ENCODE measurements at regions not wholly inside any gene's neighbourhood (a gene's known extent, or its start where the extent isn't known, plus 50 kb on each side); places are given as distances from the start of the nearest gene placed in this dataset.

DNA sequence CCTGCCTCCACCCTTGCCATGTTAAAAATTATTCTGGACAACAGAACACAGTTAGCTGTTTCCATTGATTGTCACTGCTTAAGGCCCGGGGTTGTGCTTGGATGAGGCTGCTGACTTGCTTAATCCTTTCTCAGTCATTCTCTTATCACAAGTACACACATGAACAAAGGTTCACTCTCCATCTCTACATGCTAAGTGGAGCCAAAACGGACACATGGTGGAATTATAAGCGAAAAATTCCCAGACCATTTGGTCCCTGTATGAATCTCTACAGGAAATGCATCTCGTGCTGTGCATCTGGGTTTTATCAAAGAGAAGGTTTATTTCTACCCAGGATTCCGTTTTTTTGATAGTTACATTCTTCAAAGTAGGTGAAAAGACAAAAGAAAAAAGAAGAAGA lies 177.5 kb upstream of the ETAA1 start:
- TF ChIP-seq TCF12 (IDR thresholded peaks at IDR 0.05; ENCODE audit: low read depth), result no peak
- TF ChIP-seq RAD21 (IDR thresholded peaks at IDR 0.05; ENCODE audit: low read depth), result no peak
- TF ChIP-seq TEAD4 (IDR thresholded peaks at IDR 0.05), result no peak
- TF ChIP-seq TAF1 (IDR thresholded peaks at IDR 0.05; ENCODE audit: low read depth), result no peak
- no peak for TF ChIP-seq NFIC (IDR thresholded peaks at IDR 0.05)
- TF ChIP-seq USF1 (IDR thresholded peaks at IDR 0.05), result no peak
- no peak for TF ChIP-seq EGR1 (IDR thresholded peaks at IDR 0.05)
- no peak for TF ChIP-seq CREB1 (IDR thresholded peaks at IDR 0.05; ENCODE audit: low read depth)

- TF ChIP-seq CEBPB (IDR thresholded peaks at IDR 0.05), result no peak
- TF ChIP-seq, protein P1, sequence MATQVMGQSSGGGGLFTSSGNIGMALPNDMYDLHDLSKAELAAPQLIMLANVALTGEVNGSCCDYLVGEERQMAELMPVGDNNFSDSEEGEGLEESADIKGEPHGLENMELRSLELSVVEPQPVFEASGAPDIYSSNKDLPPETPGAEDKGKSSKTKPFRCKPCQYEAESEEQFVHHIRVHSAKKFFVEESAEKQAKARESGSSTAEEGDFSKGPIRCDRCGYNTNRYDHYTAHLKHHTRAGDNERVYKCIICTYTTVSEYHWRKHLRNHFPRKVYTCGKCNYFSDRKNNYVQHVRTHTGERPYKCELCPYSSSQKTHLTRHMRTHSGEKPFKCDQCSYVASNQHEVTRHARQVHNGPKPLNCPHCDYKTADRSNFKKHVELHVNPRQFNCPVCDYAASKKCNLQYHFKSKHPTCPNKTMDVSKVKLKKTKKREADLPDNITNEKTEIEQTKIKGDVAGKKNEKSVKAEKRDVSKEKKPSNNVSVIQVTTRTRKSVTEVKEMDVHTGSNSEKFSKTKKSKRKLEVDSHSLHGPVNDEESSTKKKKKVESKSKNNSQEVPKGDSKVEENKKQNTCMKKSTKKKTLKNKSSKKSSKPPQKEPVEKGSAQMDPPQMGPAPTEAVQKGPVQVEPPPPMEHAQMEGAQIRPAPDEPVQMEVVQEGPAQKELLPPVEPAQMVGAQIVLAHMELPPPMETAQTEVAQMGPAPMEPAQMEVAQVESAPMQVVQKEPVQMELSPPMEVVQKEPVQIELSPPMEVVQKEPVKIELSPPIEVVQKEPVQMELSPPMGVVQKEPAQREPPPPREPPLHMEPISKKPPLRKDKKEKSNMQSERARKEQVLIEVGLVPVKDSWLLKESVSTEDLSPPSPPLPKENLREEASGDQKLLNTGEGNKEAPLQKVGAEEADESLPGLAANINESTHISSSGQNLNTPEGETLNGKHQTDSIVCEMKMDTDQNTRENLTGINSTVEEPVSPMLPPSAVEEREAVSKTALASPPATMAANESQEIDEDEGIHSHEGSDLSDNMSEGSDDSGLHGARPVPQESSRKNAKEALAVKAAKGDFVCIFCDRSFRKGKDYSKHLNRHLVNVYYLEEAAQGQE (IDR thresholded peaks at IDR 0.05; ENCODE audit: low read depth), result no peak
- no peak for TF ChIP-seq EP300 (IDR thresholded peaks at IDR 0.05; ENCODE audit: borderline replicate concordance)
- no peak for TF ChIP-seq TAF1 (IDR thresholded peaks at IDR 0.05; ENCODE audit: low read depth)
- no peak for TF ChIP-seq MAX (IDR thresholded peaks at IDR 0.05)
- TF ChIP-seq USF1 (IDR thresholded peaks at IDR 0.05), result no peak
- TF ChIP-seq CREB1 (IDR thresholded peaks at IDR 0.05; ENCODE audit: low read depth), result no peak
- no peak for TF ChIP-seq FOXM1 (IDR thresholded peaks at IDR 0.05; ENCODE audit: borderline replicate concordance, low read depth)
- TF ChIP-seq YY1 (IDR thresholded peaks at IDR 0.05; ENCODE audit: low read depth), result no peak
- no peak for TF ChIP-seq TCF12 (IDR thresholded peaks at IDR 0.05; ENCODE audit: low read depth)
- no peak for TF ChIP-seq RAD21 (IDR thresholded peaks at IDR 0.05; ENCODE audit: low read depth)
- no peak for TF ChIP-seq NFIC (IDR thresholded peaks at IDR 0.05)
- TF ChIP-seq ZBTB7A (IDR thresholded peaks at IDR 0.05; ENCODE audit: low read depth), result no peak
- TF ChIP-seq EGR1 (IDR thresholded peaks at IDR 0.05), result no peak
- TF ChIP-seq TEAD4 (IDR thresholded peaks at IDR 0.05), result no peak
Measured at GRCh38 chr2:67221266-67221665, 175.9 kb upstream of the ETAA1 start.

GRCh38 chr2:67225287-67225973 lies 171.7 kb upstream of the ETAA1 start:
- TF ChIP-seq EGR1 (IDR thresholded peaks at IDR 0.05), result no peak
- no peak for TF ChIP-seq TEAD4 (IDR thresholded peaks at IDR 0.05)
- no peak for TF ChIP-seq NFIC (IDR thresholded peaks at IDR 0.05)
- no peak for TF ChIP-seq EP300 (IDR thresholded peaks at IDR 0.05; ENCODE audit: borderline replicate concordance)
- no peak for TF ChIP-seq USF1 (IDR thresholded peaks at IDR 0.05)
- no peak for TF ChIP-seq CEBPB (IDR thresholded peaks at IDR 0.05)
- TF ChIP-seq, protein P1 (IDR thresholded peaks at IDR 0.05; ENCODE audit: low read depth), result no peak
- TF ChIP-seq FOXM1 (IDR thresholded peaks at IDR 0.05; ENCODE audit: borderline replicate concordance, low read depth), result no peak
- TF ChIP-seq TCF12 (IDR thresholded peaks at IDR 0.05; ENCODE audit: low read depth), result no peak
- no peak for TF ChIP-seq ZBTB7A (IDR thresholded peaks at IDR 0.05; ENCODE audit: low read depth)
- no peak for TF ChIP-seq MAX (IDR thresholded peaks at IDR 0.05)
- no peak for TF ChIP-seq RAD21 (IDR thresholded peaks at IDR 0.05; ENCODE audit: low read depth)
- no peak for TF ChIP-seq YY1 (IDR thresholded peaks at IDR 0.05; ENCODE audit: low read depth)
- TF ChIP-seq CREB1 (IDR thresholded peaks at IDR 0.05; ENCODE audit: low read depth), result no peak
- TF ChIP-seq TAF1 (IDR thresholded peaks at IDR 0.05; ENCODE audit: low read depth), result no peak

- no peak for TF ChIP-seq ZBTB7A (IDR thresholded peaks at IDR 0.05; ENCODE audit: low read depth)
- TF ChIP-seq CREB1 (IDR thresholded peaks at IDR 0.05; ENCODE audit: low read depth), result no peak
- TF ChIP-seq EGR1 (IDR thresholded peaks at IDR 0.05), result no peak
- no peak for TF ChIP-seq USF1 (IDR thresholded peaks at IDR 0.05)
- no peak for TF ChIP-seq MAX (IDR thresholded peaks at IDR 0.05)
- no peak for TF ChIP-seq EP300 (IDR thresholded peaks at IDR 0.05; ENCODE audit: borderline replicate concordance)
- TF ChIP-seq TCF12 (IDR thresholded peaks at IDR 0.05; ENCODE audit: low read depth), result no peak
Measured at GRCh38 chr2:67229706-67230105, 167.4 kb upstream of the ETAA1 start.

DNA sequence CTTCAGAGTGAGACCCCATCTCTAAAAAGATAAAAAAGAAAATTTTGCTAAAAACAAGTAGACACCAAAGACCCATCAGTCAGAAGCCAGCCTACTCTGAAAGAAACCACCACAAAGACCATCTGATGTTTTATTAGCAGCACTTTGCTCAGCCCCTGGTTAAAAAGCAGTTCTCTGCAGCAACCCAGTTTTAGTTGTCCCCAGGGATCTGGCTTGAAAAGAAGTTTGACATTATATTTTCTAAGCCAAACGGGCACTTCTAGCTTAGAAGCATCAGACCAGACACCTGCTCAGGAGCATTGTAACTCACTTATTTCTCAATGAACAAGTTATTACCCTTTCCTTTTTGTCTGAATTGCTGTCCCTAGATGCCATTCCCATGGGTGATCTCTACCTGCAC lies 164.2 kb upstream of the ETAA1 start:
- TF ChIP-seq USF1 (IDR thresholded peaks at IDR 0.05), result no peak
- no peak for TF ChIP-seq MAX (IDR thresholded peaks at IDR 0.05)
- no peak for TF ChIP-seq TAF1 (IDR thresholded peaks at IDR 0.05; ENCODE audit: low read depth)
- TF ChIP-seq TEAD4 (IDR thresholded peaks at IDR 0.05), result no peak
- no peak for TF ChIP-seq RAD21 (IDR thresholded peaks at IDR 0.05; ENCODE audit: low read depth)
- TF ChIP-seq EP300 (IDR thresholded peaks at IDR 0.05; ENCODE audit: borderline replicate concordance), result no peak
- no peak for TF ChIP-seq CEBPB (IDR thresholded peaks at IDR 0.05)

Data from Ishikawa (cell line).